ENCODE measurements at regions not wholly inside any gene's neighbourhood (a gene's known extent, or its start where the extent isn't known, plus 50 kb on each side); places are given as distances from the start of the nearest gene placed in this dataset.

DNA sequence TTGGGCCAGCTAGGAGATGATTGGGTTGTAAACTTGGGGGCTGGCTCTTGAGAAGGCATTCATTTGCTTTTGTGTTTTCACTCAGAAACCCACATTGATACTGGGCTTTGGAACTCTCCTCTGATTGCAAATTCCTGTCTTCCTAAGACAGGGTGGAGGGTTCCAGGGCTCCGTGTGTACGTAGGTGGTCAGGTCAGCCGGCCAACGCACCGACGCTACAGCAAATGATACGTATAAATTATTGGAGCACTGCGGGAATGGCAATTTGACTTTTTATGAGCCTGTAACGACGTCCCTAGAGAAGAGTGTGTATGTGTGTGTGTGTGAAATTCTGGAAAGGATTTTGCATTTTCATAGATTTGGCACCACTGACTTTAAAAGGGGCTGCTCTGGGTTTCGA, 236.9 kb downstream of the SHOX start:
- FAIRE-seq = no peak
- no peak overlapping the region for H4K91ac ChIP-seq (replicated peaks; ENCODE audit: insufficient read length, low read length)
- no peak overlapping the region for H2BK20ac ChIP-seq (ENCODE audit: low read length)
- no peak overlapping the region for H3K4ac ChIP-seq (replicated peaks; ENCODE audit: insufficient read length, low read depth, low read length)
- no peak overlapping the region for H3K23ac ChIP-seq (ENCODE audit: insufficient read length)
- no peak for DNase-seq (ENCODE audit: low read depth in 1 of 2, low spot score in 2 of 2)
- H3K9ac ChIP-seq (replicated peaks in 1 of 4; ENCODE audit: extremely low read depth in 1 of 4, low read depth in 3 of 4, low read length in 3 of 4) = no peak overlapping the region
- CTCF ChIA-PET (ENCODE audit: partially characterized antibody) = no interaction called here
- H3K14ac ChIP-seq (ENCODE audit: insufficient read length) = no peak overlapping the region
- no peak overlapping the region for H3K4me3 ChIP-seq (ENCODE audit: extremely low read depth in 1 of 4, insufficient read depth in 2 of 4, low read depth in 3 of 4, low read length in 4 of 4)
- peaks cover 0 to 5% of the 10 kb centered on the region in 2 experiments for H4K20me1 ChIP-seq (replicated peaks in 1 of 2; ENCODE audit: control insufficient read depth in 1 of 2, insufficient read depth in 2 of 2, low read length in 2 of 2)
- peaks cover 0 to 5% of the 10 kb centered on the region in 2 experiments; a peak in 2 of 4 replicates for H3K9me3 ChIP-seq (ENCODE audit: insufficient read depth in 2 of 2, low read depth in 1 of 2, low read length in 1 of 2)
- no peak overlapping the region for H3K4me2 ChIP-seq (ENCODE audit: insufficient read depth in 1 of 2, low read depth in 2 of 2, low read length in 2 of 2)
- H3K18ac ChIP-seq (ENCODE audit: extremely low read depth, low read length) = no peak overlapping the region
- H3K79me1 ChIP-seq (ENCODE audit: low read depth, low read length) = 0 out of 2 replicates have a peak, but pooled peaks cover 4% of the 10 kb centered on the region
- H2BK15ac ChIP-seq (ENCODE audit: low read length) = no peak overlapping the region
- H2BK120ac ChIP-seq (replicated peaks; ENCODE audit: low read depth, low read length) = no peak overlapping the region
- H4K8ac ChIP-seq (ENCODE audit: extremely low read depth, insufficient read depth, low read length) = no peak overlapping the region
- H3K27ac ChIP-seq (ENCODE audit: low read depth, low read length) = no peak overlapping the region
- no peaks in the 10 kb centered on the region for H3K27me3 ChIP-seq (replicated peaks in 1 of 4; ENCODE audit: control insufficient read depth in 3 of 4, extremely low read depth in 1 of 4, insufficient read depth in 3 of 4, low read length in 3 of 4)
- no peak overlapping the region for H2BK12ac ChIP-seq (ENCODE audit: low read depth, low read length)
- H2AK5ac ChIP-seq (ENCODE audit: low read depth, low read length) = no peak overlapping the region
- TF ChIP-seq SAP30 (IDR thresholded peaks at IDR 0.05; ENCODE audit: insufficient read depth, insufficient replicate concordance, low read length) (no peak), ATF3 (IDR thresholded peaks at IDR 0.05; ENCODE audit: insufficient read depth, low read depth, low read length) (no peak), TAF1 (IDR thresholded peaks at IDR 0.05; ENCODE audit: low read depth, low read length) (no peak), RFX5 (IDR thresholded peaks at IDR 0.05; ENCODE audit: borderline replicate concordance, low read depth, low read length) (no peak), RXRA (IDR thresholded peaks at IDR 0.05; ENCODE audit: insufficient read depth, low read depth, low read length) (no peak), EGR1 (IDR thresholded peaks at IDR 0.05; ENCODE audit: borderline replicate concordance, low read depth, low read length) (no peak), KDM4A (IDR thresholded peaks at IDR 0.05; ENCODE audit: low read depth, low read length, severe bottlenecking) (no peak), JUN (IDR thresholded peaks at IDR 0.05; ENCODE audit: low read depth, low read length) (no peak), KDM1A (IDR thresholded peaks at IDR 0.05; ENCODE audit: borderline replicate concordance, low read length) (no peak), FOSL1 (IDR thresholded peaks at IDR 0.05; ENCODE audit: insufficient read depth, low read depth, low read length) (no peak), TBP (IDR thresholded peaks at IDR 0.05; ENCODE audit: low read depth, low read length) (no peak)
- TF ChIP-seq, protein P1, sequence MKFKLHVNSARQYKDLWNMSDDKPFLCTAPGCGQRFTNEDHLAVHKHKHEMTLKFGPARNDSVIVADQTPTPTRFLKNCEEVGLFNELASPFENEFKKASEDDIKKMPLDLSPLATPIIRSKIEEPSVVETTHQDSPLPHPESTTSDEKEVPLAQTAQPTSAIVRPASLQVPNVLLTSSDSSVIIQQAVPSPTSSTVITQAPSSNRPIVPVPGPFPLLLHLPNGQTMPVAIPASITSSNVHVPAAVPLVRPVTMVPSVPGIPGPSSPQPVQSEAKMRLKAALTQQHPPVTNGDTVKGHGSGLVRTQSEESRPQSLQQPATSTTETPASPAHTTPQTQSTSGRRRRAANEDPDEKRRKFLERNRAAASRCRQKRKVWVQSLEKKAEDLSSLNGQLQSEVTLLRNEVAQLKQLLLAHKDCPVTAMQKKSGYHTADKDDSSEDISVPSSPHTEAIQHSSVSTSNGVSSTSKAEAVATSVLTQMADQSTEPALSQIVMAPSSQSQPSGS (IDR thresholded peaks at IDR 0.05; ENCODE audit: low read length) = no peak
- no peak overlapping the region for H4K5ac ChIP-seq (ENCODE audit: insufficient read length, low read depth, low read length)
- peaks cover 0 to 3% (median 0%) of the 10 kb centered on the region in 4 experiments; a peak in 1 of 8 replicates for H3K36me3 ChIP-seq (ENCODE audit: control insufficient read depth in 2 of 4, insufficient read depth in 4 of 4, low read length in 3 of 4)
- peaks cover 0 to 3% (median 0%) of the 10 kb centered on the region in 4 experiments; a peak in 1 of 7 replicates for H3K4me1 ChIP-seq (replicated peaks in 1 of 4; ENCODE audit: control insufficient read depth in 3 of 4, insufficient read depth in 4 of 4, low read length in 3 of 4)
- 91% methylated on average over 11 of the region's 11 CpGs; no CpG with 5 or more reads in 1 of the 2 experiments for WGBS, 2 experiments (ENCODE audit: extremely low coverage in 1 of 2, insufficient coverage in 1 of 2, insufficient read length in 1 of 2, insufficient replicate concordance in 2 of 2, low coverage in 1 of 2, low lambda C conversion rate in 2 of 2, missing lambda C conversion rate in 1 of 2)
- H3K23me2 ChIP-seq (ENCODE audit: low read depth, low read length) = peaks cover 13% of the 10 kb centered on the region
- no peak overlapping the region for H2BK5ac ChIP-seq (ENCODE audit: low read depth, low read length)
- no peak overlapping the region for H3K56ac ChIP-seq (replicated peaks; ENCODE audit: insufficient read length, low read depth, low read length)
- no peaks in the 10 kb centered on the region for H3K79me2 ChIP-seq (ENCODE audit: control insufficient read depth in 1 of 2, insufficient read depth in 2 of 2, low read length in 2 of 2)
- POLR2A ChIA-PET (ENCODE audit: partially characterized antibody) = no interaction called here
- H2AFZ ChIP-seq (ENCODE audit: low read length) = peak overlapping the region; percentile 53; the same call in 1 of the 2 replicates

All from H1 (cell line).